Left colon (tissue), 2 donors: ENCODE measurements at regions not wholly inside any gene's neighbourhood (a gene's known extent, or its start where the extent isn't known, plus 50 kb on each side); places are given as distances from the start of the nearest gene placed in this dataset.
A peak's percentile ranks its signal among the peaks of the same experiment; 100 is the strongest.

Source experiments
- ATAC-seq: fragments of 200-7000 bp; cut with Tn5 transposase; one replicate; pipeline ENCODE4 v1.9.1; 2020; ENCODE audit warnings: mild to moderate bottlenecking, moderate library complexity
- DNase-seq, 2 donors: peaks; one replicate each; pipeline ENCODE4 v3.0.0-alpha.2; 2020
- intact Hi-C, 2 donors: fragments of 100-400 bp; cut with DNase I in 1 of 2; cut with micrococcal nuclease in 1 of 2; formaldehyde crosslinking; loops; one replicate each; pipeline versions ENCODE4 v1.11.2 to v1.14.0; 2022; cut with DNase I, micrococcal nuclease
- donor health status: DM: no; HTN: no; CAD: no.
- donor health status: DM: yes; HTN: yes; CAD: no.

GRCh38 chr22:42330170-42330569, 59.7 kb upstream of the TCF20 start:
- ATAC-seq (no peak), DNase-seq (no peak)
- intact Hi-C loops, result no loop called here

DNA sequence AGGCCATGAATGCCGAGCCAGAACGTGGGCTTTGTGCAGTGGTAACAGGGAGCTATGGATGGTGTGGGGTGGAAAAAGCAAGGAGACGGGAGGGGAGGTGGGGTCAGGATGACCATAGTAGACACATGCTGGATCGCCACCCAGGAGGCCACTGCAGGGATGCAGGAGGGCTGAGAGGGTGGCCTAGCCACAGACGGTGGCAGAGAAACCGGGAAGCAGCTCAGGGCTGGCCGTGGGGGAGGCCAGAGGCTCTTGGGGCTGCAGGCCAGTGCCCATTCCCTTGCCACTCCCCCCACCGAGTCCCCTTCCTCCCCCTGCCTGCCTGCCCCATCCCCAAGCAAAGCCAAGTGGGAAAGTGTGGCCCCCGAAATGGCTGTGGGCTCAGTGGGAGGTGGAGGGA, 59.1 kb upstream of the TCF20 start:
- intact Hi-C loops, result no loop called here
- DNase-seq (no peak), ATAC-seq (no peak)

DNA sequence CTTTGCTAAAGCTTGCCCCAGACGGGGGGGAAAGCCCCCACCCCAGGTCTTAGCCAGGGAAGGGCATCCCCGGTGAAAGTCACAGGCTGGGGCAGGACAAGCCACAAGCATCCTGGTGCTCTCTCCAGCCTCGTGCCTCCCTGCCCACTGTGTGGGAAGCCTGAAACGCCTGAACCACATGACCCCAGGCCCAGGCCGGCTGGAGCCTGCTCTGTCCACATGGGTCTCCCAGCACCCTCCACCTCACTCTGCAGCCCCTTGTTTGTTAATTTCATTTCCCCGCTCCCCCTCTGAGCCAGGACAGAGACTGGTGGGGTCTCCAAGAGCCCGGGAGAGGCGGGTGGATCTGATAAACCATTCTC, 58.3 kb upstream of the TCF20 start:
- ATAC-seq (no peak), DNase-seq (no peak)
- intact Hi-C loops, result no loop called here

- DNase-seq (no peak), ATAC-seq (no peak)
- intact Hi-C loops, result no loop called here
Observed at GRCh38 chr22:42328130-42328783, 57.8 kb upstream of the TCF20 start.

DNA sequence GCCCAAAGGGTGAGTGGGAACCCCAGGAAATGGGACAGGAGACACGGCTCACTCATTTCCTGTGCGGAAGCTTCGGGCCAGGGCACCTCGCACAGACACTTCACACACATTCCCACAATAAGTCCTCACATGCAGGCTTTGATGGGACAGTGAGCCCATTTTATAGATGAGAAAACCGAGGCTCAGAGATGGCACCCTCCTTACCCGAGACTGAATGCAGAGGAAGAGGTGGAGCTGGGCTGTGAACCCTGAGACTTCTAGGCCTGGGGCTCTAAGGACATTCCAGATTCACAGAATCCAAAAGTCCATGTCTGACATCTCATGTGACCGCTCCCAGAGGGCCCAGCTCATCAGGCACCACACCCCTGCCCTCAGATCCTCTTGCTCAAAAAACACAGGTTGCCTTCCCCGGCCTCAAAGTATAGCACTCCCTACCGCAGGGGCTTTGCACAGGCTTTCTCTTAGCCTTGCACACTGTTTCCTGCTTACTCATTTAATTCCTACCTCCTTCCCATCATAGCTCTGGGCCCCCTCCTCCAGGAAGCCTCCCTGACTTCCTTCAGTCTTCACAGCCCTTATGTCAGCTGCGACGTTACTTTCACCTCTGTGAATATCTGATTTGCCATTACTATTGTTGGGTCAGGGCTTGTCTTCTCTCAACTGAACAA, 57.1 kb upstream of the TCF20 start:
- ATAC-seq (no peak), DNase-seq (no peak)
- intact Hi-C loops, result no loop called here

GRCh38 chr22:42326801-42327200, 56.3 kb upstream of the TCF20 start:
- ATAC-seq, result no peak
- intact Hi-C loops, result no loop called here
- no peak for DNase-seq

- DNase-seq (no peak), ATAC-seq (no peak)
- intact Hi-C loops, result no loop called here
Observed at GRCh38 chr22:42326301-42326700, 55.8 kb upstream of the TCF20 start.

DNA sequence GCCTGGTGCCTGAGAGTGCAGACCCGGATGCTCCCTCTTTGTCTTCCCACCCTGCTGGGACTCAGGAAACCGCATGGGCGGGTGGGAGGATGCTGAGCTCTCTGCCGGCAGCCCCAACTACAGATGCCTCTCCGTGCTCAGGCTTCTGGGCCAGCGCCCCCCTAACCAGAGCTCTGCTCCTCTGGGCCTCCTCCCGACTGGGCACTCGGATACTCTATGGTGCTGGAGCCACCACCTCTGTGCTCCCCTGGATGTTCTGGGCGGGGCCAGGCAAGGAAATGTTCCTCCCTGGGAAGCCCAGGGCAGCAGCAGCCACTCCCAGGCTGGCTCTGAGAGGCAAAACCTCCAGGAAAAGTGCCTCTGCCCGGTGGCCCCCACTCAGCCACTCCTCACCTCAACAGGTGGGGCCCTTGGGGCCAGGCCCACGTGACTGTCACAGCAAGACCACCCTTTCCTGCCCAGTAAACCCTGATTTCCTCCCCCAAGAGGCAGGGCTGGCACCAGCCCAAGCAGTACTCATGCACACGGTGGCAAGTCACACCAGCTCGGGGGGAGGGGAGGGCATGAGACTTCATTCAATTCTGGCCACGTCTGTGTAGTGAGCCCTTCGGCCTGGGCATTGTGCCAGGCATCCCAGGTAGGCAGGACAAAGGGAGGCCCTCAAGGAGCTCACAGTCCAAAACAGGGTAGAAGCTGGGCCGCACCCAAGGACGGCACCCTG, 54.7 kb upstream of the TCF20 start:
- ATAC-seq (peak; percentile 68), DNase-seq (peak; percentile 69 to 77)
- intact Hi-C loops, result no loop called here

GRCh38 chr22:42324566-42324965, 54.1 kb upstream of the TCF20 start:
- intact Hi-C loops, result no loop called here
- no peak for DNase-seq
- no peak for ATAC-seq

DNA sequence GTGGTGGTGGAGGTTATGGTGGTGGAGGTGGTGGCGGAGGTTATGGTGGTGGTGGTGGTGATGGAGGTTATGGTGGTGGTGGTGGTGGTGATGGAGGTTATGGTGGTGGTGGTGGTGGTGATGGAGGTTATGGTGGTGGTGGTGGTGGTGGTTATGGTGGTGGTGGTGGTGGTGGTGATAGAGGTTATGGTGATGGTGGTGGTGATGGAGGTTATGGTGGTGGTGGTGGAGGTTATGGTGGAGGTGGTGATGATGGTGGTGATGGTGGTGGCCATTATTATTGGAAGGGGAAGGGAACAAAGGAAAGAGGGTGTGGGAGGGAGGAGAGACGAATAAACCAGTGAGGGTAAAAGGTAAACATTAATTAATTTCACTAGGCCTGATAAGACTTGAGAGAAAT, 53.5 kb upstream of the TCF20 start:
- intact Hi-C loops, result no loop called here
- no peak for DNase-seq
- ATAC-seq, result no peak

DNA sequence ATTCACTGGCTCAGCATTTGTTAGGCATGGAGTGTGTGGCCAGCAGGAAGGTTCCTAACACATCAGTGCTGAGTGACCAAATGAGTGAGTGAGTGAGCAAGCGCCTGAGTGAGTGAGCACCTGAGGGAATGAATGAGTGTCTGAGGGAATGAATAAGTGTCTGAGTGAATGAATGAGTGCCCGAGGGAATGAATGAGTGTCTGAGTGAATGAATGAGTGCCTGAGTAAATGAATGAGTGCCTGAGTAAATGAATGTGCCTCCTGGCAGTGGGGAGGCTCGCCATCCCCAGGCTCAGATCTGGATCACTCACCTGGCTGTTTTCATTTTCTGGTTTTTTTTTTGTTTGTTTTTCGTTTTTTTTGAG, 52.1 kb upstream of the TCF20 start:
- no peak for ATAC-seq
- intact Hi-C loops, result no loop called here
- no peak for DNase-seq

DNA sequence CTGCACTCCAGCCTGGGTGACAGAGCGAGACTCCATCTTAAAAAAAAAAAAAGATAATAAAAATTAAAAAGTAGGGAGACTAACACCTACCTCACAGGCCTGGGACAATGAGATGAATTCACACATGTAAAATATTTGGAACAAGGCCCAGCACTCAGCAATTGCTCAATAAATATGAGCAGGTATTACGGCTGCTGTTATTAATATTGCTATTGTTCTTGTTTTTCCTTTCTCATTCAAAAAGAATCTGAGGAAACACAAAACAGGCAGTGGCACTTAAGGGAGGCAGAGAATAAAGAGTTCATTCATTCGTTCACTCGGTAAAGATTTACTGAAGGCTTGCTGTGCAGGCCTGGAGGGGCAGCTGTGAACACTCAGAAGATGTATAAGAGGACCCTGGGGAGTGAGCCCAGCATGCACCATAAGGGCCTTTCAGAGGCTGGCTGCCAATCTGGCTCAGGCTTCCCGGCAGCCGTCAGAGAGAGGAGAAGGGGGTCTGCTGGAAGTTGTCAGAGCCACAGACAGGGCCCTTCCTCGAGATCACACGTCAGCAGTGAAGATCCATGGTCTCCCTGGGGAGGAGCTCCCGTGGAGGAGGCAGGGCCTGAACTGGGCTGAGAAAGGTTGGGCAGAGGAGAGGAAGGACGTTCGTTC, 51.6 kb upstream of the TCF20 start:
- no peak for DNase-seq

GRCh38 chr22:42320443-42321416, 50.3 kb upstream of the TCF20 start:
- peak; percentile 60 to 78 for DNase-seq
- peak; percentile 45 for ATAC-seq
- intact Hi-C loops, result no loop called here

More for the DNA sequence above, 51.6 kb upstream of the TCF20 start:
- intact Hi-C loops, result no loop called here
- ATAC-seq, result peak; percentile 17
